Uterus (tissue), 3 donors: ENCODE measurements at regions not wholly inside any gene's neighbourhood (a gene's known extent, or its start where the extent isn't known, plus 50 kb on each side); places are given as distances from the start of the nearest gene placed in this dataset.
A peak's percentile ranks its signal among the peaks of the same experiment; 100 is the strongest.

ENCODE experiments used
- DNase-seq, 2 donors: peaks; one replicate each; pipeline ENCODE4 v3.0.0-alpha.2; 2019 to 2020
- H3K27ac ChIP-seq, 2 donors: fragments of 200-600 bp; sonication (generic); 1 replicate in 1 of 2; 2 replicates in 1 of 2; pipeline ENCODE4 v1.5.1; 2016 to 2018
- H3K27me3 ChIP-seq, 2 donors: fragments of 200-600 bp; sonication (generic); one replicate each; pipeline ENCODE4 v1.5.1; 2018 to 2019; ENCODE audit warnings: control low read depth in 1 of 2
- H3K36me3 ChIP-seq, 2 donors: fragments of 200-600 bp; sonication (generic); one replicate each; pipeline ENCODE4 v1.5.1; 2019; ENCODE audit warnings: control low read depth in 1 of 2
- H3K4me1 ChIP-seq, 2 donors: fragments of 200-600 bp; sonication (generic); one replicate each; pipeline ENCODE4 v1.5.1; 2018 to 2019; ENCODE audit warnings: control low read depth in 1 of 2
- H3K4me3 ChIP-seq, 2 donors: fragments of 200-600 bp; sonication (generic); 1 replicate in 1 of 2; 2 replicates in 1 of 2; pipeline ENCODE4 v1.5.1; 2018 to 2019; ENCODE audit warnings: mild to moderate bottlenecking in 1 of 2
- H3K9me3 ChIP-seq, 2 donors: fragments of 200-600 bp; sonication (generic); one replicate each; pipeline ENCODE4 v1.5.1; 2019; ENCODE audit warnings: control low read depth in 1 of 2
- POLR2A ChIP-seq, 2 donors: fragments of 450-650 bp; IDR thresholded peaks; one replicate each; pipeline ENCODE4 v1.6.1; 2016; ENCODE audit warnings: antibody characterized with exemption in 2 of 2, mild to moderate bottlenecking in 1 of 2, moderate library complexity in 1 of 2
- intact Hi-C: fragments of 100-400 bp; cut with DNase I; formaldehyde crosslinking; loops from one replicate; pipeline ENCODE4 v1.15.1; 2023; ENCODE audit warnings: low total_unique reads
- TF ChIP-seq, protein P1 (sequence below), 4 experiments: fragments of 200-600 bp in 2 of 4; fragments of 450-650 bp in 2 of 4; sonication (generic) in 2 of 4; IDR thresholded peaks; one replicate each; pipeline ENCODE4 v1.5.1; 2016 to 2019; ENCODE audit warnings: antibody characterized with exemption in 4 of 4, mild to moderate bottlenecking in 2 of 4, moderate library complexity in 1 of 4
- donor health status: DM: yes; HTN: yes; CAD: no.

DNA sequence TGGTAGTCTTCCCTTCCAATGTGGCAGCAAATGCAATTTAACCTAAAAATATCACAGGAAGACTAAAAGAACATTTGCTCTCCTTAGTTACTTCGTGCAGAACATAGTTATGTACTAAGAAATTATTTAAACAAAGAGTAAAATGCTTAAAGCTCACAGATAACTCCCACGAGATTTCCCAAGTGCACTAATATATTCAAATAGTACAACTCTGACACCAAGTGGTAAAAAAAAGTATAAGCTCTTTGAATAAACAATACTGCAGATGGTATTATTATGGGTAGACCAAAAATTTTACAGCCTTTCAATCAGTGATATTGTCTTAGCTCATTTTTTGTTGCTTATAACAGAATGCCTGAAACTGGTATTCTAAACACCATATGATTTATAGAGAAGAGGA, 52.8 kb upstream of the FILIP1 start:
- no peak overlapping the region for H3K4me3 ChIP-seq
- intact Hi-C loops, result no loop called here
- H3K4me1 ChIP-seq, result no peaks in the 10 kb centered on the region
- no peak overlapping the region for H3K27ac ChIP-seq
- H3K9me3 ChIP-seq, result no peaks in the 10 kb centered on the region
- H3K27me3 ChIP-seq, result no peaks in the 10 kb centered on the region
- TF ChIP-seq, protein P1, sequence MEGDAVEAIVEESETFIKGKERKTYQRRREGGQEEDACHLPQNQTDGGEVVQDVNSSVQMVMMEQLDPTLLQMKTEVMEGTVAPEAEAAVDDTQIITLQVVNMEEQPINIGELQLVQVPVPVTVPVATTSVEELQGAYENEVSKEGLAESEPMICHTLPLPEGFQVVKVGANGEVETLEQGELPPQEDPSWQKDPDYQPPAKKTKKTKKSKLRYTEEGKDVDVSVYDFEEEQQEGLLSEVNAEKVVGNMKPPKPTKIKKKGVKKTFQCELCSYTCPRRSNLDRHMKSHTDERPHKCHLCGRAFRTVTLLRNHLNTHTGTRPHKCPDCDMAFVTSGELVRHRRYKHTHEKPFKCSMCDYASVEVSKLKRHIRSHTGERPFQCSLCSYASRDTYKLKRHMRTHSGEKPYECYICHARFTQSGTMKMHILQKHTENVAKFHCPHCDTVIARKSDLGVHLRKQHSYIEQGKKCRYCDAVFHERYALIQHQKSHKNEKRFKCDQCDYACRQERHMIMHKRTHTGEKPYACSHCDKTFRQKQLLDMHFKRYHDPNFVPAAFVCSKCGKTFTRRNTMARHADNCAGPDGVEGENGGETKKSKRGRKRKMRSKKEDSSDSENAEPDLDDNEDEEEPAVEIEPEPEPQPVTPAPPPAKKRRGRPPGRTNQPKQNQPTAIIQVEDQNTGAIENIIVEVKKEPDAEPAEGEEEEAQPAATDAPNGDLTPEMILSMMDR (IDR thresholded peaks at IDR 0.05), result peak; percentile 12 to 33 (median 19)
- TF ChIP-seq POLR2A (IDR thresholded peaks at IDR 0.05), result no peak
- no peak for DNase-seq
- H3K36me3 ChIP-seq, result no peaks in the 10 kb centered on the region

DNA sequence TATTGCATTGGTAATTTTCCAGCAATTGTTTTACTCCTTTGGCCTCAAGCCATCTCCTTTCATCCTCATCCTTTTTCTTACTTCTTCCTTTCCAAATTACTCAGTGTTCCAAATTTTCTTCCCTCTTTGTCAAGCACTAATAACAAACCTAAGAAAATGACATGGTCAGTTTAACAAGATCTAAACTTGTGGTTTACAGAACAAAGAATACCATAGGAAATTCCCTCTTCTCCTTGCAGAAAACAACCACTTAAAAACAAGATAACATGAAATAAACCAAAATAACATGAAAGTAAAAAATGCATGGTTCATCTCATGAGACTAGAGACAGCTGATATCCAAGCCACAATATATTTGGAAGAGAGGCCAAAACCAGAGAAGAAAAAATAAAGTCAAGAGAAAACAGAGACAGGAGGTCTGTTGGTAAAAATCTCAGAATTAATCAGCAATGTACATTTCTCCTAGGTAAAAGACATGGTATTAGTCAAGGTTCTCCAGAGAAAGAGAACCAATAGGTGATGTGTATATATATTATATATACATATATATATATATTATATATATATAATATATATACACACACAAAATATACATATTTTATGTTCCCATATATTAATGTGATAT, 51.0 kb upstream of the SENP6 start:
- Histone ChIP-seq H3K36me3 (no peaks in the 10 kb centered on the region), H3K4me1 (no peaks in the 10 kb centered on the region), H3K4me3 (no peak overlapping the region), H3K27ac (no peak overlapping the region), H3K27me3 (no peaks in the 10 kb centered on the region), H3K9me3 (no peaks in the 10 kb centered on the region)
- intact Hi-C loops, result no loop called here
- TF ChIP-seq, protein P1 (IDR thresholded peaks at IDR 0.05), result no peak
- no peak for TF ChIP-seq POLR2A (IDR thresholded peaks at IDR 0.05)
- DNase-seq, result no peak

DNA sequence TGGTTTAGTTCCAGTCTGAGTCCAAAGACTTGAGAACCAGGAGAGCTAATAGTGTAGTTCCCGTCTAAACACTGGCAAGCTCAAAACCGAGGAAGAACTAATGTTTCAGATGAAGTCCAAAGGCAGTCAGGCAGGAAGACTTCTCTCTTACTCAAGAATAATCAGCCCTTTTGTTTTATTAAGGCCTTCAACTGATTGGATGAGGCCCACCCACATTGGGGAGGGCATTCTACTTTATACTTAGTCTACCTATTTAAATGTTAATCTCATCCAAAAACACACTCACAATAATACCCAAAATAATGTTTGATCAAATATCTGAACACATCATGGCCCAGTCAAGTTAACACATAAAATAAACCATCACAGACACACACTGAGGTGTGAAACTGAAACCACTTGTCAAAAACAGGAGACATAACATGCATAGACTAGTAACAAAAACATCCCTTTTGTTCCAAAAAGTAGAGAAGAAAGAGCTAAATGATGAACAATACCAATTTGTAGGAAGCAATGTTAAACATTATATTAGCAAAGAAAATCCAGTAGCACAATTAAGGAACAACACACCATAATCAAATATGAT, 50.2 kb upstream of the SENP6 start:
- H3K4me3 ChIP-seq, result no peak overlapping the region
- H3K27me3 ChIP-seq, result no peaks in the 10 kb centered on the region
- no peaks in the 10 kb centered on the region for H3K36me3 ChIP-seq
- no peak overlapping the region for H3K27ac ChIP-seq
- H3K4me1 ChIP-seq, result no peaks in the 10 kb centered on the region
- intact Hi-C loops, result no loop called here
- DNase-seq, result no peak
- no peak for TF ChIP-seq POLR2A (IDR thresholded peaks at IDR 0.05)
- no peaks in the 10 kb centered on the region for H3K9me3 ChIP-seq
